ENCODE measurements at regions not wholly inside any gene's neighbourhood (a gene's known extent, or its start where the extent isn't known, plus 50 kb on each side); places are given as distances from the start of the nearest gene placed in this dataset.

- no peak for DNase-seq (ENCODE audit: extremely low spot score)
- no peak for TF ChIP-seq CTCF (IDR thresholded peaks at IDR 0.05; ENCODE audit: control extremely low read depth, extremely low read depth, low read depth, missing control alignments)
- ChIA-PET CTCF (interaction anchor here (1.5 kb wide), 1 partner anchor 8 kb away, joined by 4 read pairs; no protein-coding TSS in a partner anchor), POLR2A (no interaction called here)
Observed at GRCh38 chr3:81426826-81427577, 334.4 kb downstream of the GBE1 start.

GRCh38 chr3:81425198-81425868, 336.1 kb downstream of the GBE1 start:
- DNase-seq (ENCODE audit: extremely low spot score): no peak
- POLR2A ChIA-PET: no interaction called here
- TF ChIP-seq CTCF (IDR thresholded peaks at IDR 0.05; ENCODE audit: control extremely low read depth, extremely low read depth, low read depth, missing control alignments): no peak
- CTCF ChIA-PET: no interaction called here

- TF ChIP-seq CTCF (IDR thresholded peaks at IDR 0.05; ENCODE audit: control extremely low read depth, extremely low read depth, low read depth, missing control alignments): peak; percentile 31
- peak; percentile 8 for DNase-seq (ENCODE audit: extremely low spot score)
- POLR2A ChIA-PET: no interaction called here
- CTCF ChIA-PET: interaction anchor here (0.8 to 1.8 kb wide), 5 partner anchors 8 to 71 kb away, joined by 3 to 5 read pairs (median 3); no protein-coding TSS in a partner anchor
Observed at GRCh38 chr3:81419228-81419627, 342.2 kb downstream of the GBE1 start.

GRCh38 chr3:81416812-81417211, 344.6 kb downstream of the GBE1 start:
- TF ChIP-seq CTCF (IDR thresholded peaks at IDR 0.05; ENCODE audit: control extremely low read depth, extremely low read depth, low read depth, missing control alignments): no peak
- ChIA-PET POLR2A (no interaction called here), CTCF (no interaction called here)
- no peak for DNase-seq (ENCODE audit: extremely low spot score)

GRCh38 chr3:81406318-81406717, 355.1 kb downstream of the GBE1 start:
- no peak for DNase-seq (ENCODE audit: extremely low spot score)
- CTCF ChIA-PET: no interaction called here
- POLR2A ChIA-PET: no interaction called here
- no peak for TF ChIP-seq CTCF (IDR thresholded peaks at IDR 0.05; ENCODE audit: control extremely low read depth, extremely low read depth, low read depth, missing control alignments)

- DNase-seq (ENCODE audit: extremely low spot score): no peak
- POLR2A ChIA-PET: no interaction called here
- TF ChIP-seq CTCF (IDR thresholded peaks at IDR 0.05; ENCODE audit: control extremely low read depth, extremely low read depth, low read depth, missing control alignments): no peak
- CTCF ChIA-PET: interaction anchor here (0.8 to 1.1 kb wide), 3 partner anchors 16 to 94 kb away, joined by 3 read pairs; no protein-coding TSS in a partner anchor
Observed at GRCh38 chr3:81395739-81396513, 365.5 kb downstream of the GBE1 start.
